ENCODE measurements at regions not wholly inside any gene's neighbourhood (a gene's known extent, or its start where the extent isn't known, plus 50 kb on each side); places are given as distances from the start of the nearest gene placed in this dataset.

DNA sequence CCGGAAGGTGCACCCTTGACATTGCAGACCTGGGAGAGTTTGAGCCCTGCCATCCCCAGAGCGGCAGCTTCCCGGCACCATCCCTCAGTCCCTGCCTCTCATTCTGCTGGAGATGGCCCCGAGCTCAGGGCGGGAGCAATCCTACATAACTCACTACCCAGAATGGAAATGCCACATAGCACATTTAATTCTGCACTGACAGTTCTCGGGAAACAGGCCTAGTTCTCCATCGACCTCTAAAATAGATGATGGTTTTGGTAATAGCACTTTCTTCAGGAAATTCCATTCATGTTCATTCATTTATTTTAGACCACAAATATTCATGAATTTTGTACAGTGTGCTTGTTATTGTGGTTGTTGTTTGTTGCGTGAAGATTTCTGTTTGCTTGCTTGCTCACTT, 92.9 kb upstream of the SLC14A2 start:
- ChIA-PET POLR2A (no interaction called here), CTCF (no interaction called here)
- Mint-ChIP-seq H3K27me3 (peaks cover 5% of the 10 kb centered on the region), H3K27ac (no peak overlapping the region), H3K4me1 (ENCODE audit: low read depth) (no peaks in the 10 kb centered on the region), H3K4me3 (no peak overlapping the region), H3K36me3 (ENCODE audit: low read depth) (no peaks in the 10 kb centered on the region), H3K9me3 (no peaks in the 10 kb centered on the region)
- TF ChIP-seq, protein P1, sequence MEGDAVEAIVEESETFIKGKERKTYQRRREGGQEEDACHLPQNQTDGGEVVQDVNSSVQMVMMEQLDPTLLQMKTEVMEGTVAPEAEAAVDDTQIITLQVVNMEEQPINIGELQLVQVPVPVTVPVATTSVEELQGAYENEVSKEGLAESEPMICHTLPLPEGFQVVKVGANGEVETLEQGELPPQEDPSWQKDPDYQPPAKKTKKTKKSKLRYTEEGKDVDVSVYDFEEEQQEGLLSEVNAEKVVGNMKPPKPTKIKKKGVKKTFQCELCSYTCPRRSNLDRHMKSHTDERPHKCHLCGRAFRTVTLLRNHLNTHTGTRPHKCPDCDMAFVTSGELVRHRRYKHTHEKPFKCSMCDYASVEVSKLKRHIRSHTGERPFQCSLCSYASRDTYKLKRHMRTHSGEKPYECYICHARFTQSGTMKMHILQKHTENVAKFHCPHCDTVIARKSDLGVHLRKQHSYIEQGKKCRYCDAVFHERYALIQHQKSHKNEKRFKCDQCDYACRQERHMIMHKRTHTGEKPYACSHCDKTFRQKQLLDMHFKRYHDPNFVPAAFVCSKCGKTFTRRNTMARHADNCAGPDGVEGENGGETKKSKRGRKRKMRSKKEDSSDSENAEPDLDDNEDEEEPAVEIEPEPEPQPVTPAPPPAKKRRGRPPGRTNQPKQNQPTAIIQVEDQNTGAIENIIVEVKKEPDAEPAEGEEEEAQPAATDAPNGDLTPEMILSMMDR (IDR thresholded peaks at IDR 0.05): no peak
- no peak for DNase-seq
- intact Hi-C loops (cut with DNase I, micrococcal nuclease): no loop called here
- H3K27ac ChIP-seq (ENCODE audit: low read depth in 1 of 2, low read length in 2 of 2): no peak overlapping the region
- no peaks in the 10 kb centered on the region for H3K4me1 ChIP-seq (ENCODE audit: insufficient read depth, low read length)
- ATAC-seq (ENCODE audit: poor library complexity): no peak
- H3K9me3 ChIP-seq (ENCODE audit: control insufficient read depth in 1 of 2, insufficient read depth in 1 of 2, low read length in 2 of 2): no peaks in the 10 kb centered on the region
- H3K4me3 ChIP-seq (ENCODE audit: low read length): no peak overlapping the region
- peaks cover 0 to 4% of the 10 kb centered on the region in 2 experiments for H3K27me3 ChIP-seq (ENCODE audit: control insufficient read depth in 1 of 2, insufficient read depth in 2 of 2, low read length in 2 of 2)
- H3K36me3 ChIP-seq (ENCODE audit: insufficient read depth, low read length): no peaks in the 10 kb centered on the region

DNA sequence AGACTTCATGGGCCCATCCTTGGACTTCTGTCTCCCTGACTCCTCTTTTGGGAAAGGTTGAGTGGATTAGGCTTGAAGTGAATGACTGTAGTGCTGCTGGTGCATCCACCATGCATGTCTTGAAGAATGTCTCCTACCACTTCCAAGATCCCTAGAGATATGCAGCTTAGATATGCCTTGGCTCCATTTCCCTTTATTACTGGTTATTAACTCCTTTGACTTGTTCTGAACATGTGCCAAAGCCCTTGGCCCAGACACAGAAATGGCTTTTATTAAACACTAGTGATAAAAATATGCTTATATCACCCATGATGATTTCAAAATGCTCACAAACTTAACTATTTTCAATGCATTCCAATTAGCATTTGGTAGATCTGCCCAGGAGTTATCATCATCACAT, 90.0 kb upstream of the SLC14A2 start:
- H3K27ac ChIP-seq (ENCODE audit: low read depth in 1 of 2, low read length in 2 of 2): no peak overlapping the region
- peaks cover 5% of the 10 kb centered on the region for H3K27me3 Mint-ChIP-seq
- TF ChIP-seq, protein P1 (IDR thresholded peaks at IDR 0.05): no peak
- no peak for DNase-seq
- POLR2A ChIA-PET: no interaction called here
- CTCF ChIA-PET: no interaction called here
- no peaks in the 10 kb centered on the region for H3K9me3 Mint-ChIP-seq
- H3K4me3 Mint-ChIP-seq: no peak overlapping the region
- H3K9me3 ChIP-seq (ENCODE audit: control insufficient read depth in 1 of 2, insufficient read depth in 1 of 2, low read length in 2 of 2): no peaks in the 10 kb centered on the region
- intact Hi-C loops (cut with DNase I, micrococcal nuclease): no loop called here
- H3K4me1 ChIP-seq (ENCODE audit: insufficient read depth, low read length): no peaks in the 10 kb centered on the region
- no peaks in the 10 kb centered on the region for H3K36me3 ChIP-seq (ENCODE audit: insufficient read depth, low read length)
- no peak overlapping the region for H3K4me3 ChIP-seq (ENCODE audit: low read length)
- no peak overlapping the region for H3K27ac Mint-ChIP-seq
- no peak for ATAC-seq (ENCODE audit: poor library complexity)
- H3K36me3 Mint-ChIP-seq (ENCODE audit: low read depth): no peaks in the 10 kb centered on the region
- no peaks in the 10 kb centered on the region for H3K4me1 Mint-ChIP-seq (ENCODE audit: low read depth)
- peaks cover 0 to 4% of the 10 kb centered on the region in 2 experiments for H3K27me3 ChIP-seq (ENCODE audit: control insufficient read depth in 1 of 2, insufficient read depth in 2 of 2, low read length in 2 of 2)

GRCh38 chr18:45526114-45526841, 89.0 kb upstream of the SLC14A2 start:
- TF ChIP-seq, protein P1 (IDR thresholded peaks at IDR 0.05): no peak
- Mint-ChIP-seq H3K4me1 (ENCODE audit: low read depth) (no peaks in the 10 kb centered on the region), H3K36me3 (ENCODE audit: low read depth) (no peaks in the 10 kb centered on the region), H3K4me3 (no peak overlapping the region), H3K27ac (no peak overlapping the region), H3K27me3 (peaks cover 5% of the 10 kb centered on the region), H3K9me3 (no peaks in the 10 kb centered on the region)
- ChIA-PET POLR2A (no interaction called here), CTCF (no interaction called here)
- H3K4me1 ChIP-seq (ENCODE audit: insufficient read depth, low read length): no peaks in the 10 kb centered on the region
- intact Hi-C loops (cut with DNase I, micrococcal nuclease): no loop called here
- DNase-seq: no peak
- H3K36me3 ChIP-seq (ENCODE audit: insufficient read depth, low read length): no peaks in the 10 kb centered on the region
- no peaks in the 10 kb centered on the region for H3K9me3 ChIP-seq (ENCODE audit: control insufficient read depth in 1 of 2, insufficient read depth in 1 of 2, low read length in 2 of 2)
- H3K27me3 ChIP-seq (ENCODE audit: control insufficient read depth in 1 of 2, insufficient read depth in 2 of 2, low read length in 2 of 2): peaks cover 0 to 4% of the 10 kb centered on the region in 2 experiments
- H3K27ac ChIP-seq (ENCODE audit: low read depth in 1 of 2, low read length in 2 of 2): no peak overlapping the region
- no peak for ATAC-seq (ENCODE audit: poor library complexity)
- H3K4me3 ChIP-seq (ENCODE audit: low read length): no peak overlapping the region
